Natural killer cell (primary cell): ENCODE measurements at regions not wholly inside any gene's neighbourhood (a gene's known extent, or its start where the extent isn't known, plus 50 kb on each side); places are given as distances from the start of the nearest gene placed in this dataset.

Experiments used
- ATAC-seq, 3 donors: fragments of 150-1000 bp in 2 of 3; fragments of 200-7000 bp in 1 of 3; cut with Tn5 transposase; 1 replicate in 1 of 3; 2 replicates in 2 of 3; pipeline ENCODE4 v1.10.0; 2021; ENCODE audit warnings: mild to moderate bottlenecking in 2 of 3, moderate library complexity in 2 of 3
- DNase-seq, 2 donors: peaks; one replicate each; pipeline versions ENCODE4 v3.0.0 to v3.0.0-alpha.2; 2013 to 2021; ENCODE audit warnings: mixed read lengths in 1 of 2
- H3K27ac ChIP-seq: one replicate; pipeline ENCODE4 v1.5.1; 2013; ENCODE audit warnings: mild to moderate bottlenecking, low read length
- H3K27me3 ChIP-seq: one replicate; pipeline ENCODE4 v1.6.1; 2013; ENCODE audit warnings: low read length; ENCODE audit not compliant: control insufficient read depth, insufficient read depth
- H3K36me3 ChIP-seq: one replicate; pipeline ENCODE4 v1.6.1; 2013; ENCODE audit warnings: low read length; ENCODE audit not compliant: control insufficient read depth, insufficient read depth
- H3K4me1 ChIP-seq: one replicate; pipeline ENCODE4 v1.6.1; 2013; ENCODE audit warnings: low read length; ENCODE audit not compliant: control insufficient read depth, insufficient read depth
- H3K4me3 ChIP-seq: one replicate; pipeline ENCODE4 v1.5.1; 2013; ENCODE audit warnings: low read length
- H3K9me3 ChIP-seq: one replicate; pipeline ENCODE4 v1.6.1; 2013; ENCODE audit warnings: low read length; ENCODE audit not compliant: control insufficient read depth, insufficient read depth
- H3K27ac Mint-ChIP-seq, 2 donors: one replicate each; pipeline ENCODE4 v1.8.0; 2022; ENCODE audit warnings: mild to moderate bottlenecking in 2 of 2, mixed read lengths in 2 of 2, moderate library complexity in 1 of 2
- H3K27me3 Mint-ChIP-seq, 2 donors: one replicate each; pipeline ENCODE4 v1.8.0; 2022; ENCODE audit warnings: low read depth in 2 of 2, mixed read lengths in 2 of 2
- H3K36me3 Mint-ChIP-seq: one replicate; pipeline ENCODE4 v1.8.0; 2022; ENCODE audit warnings: mixed read lengths
- H3K4me1 Mint-ChIP-seq, 2 donors: one replicate each; pipeline ENCODE4 v1.8.0; 2022; ENCODE audit warnings: mixed read lengths in 2 of 2
- H3K4me3 Mint-ChIP-seq: one replicate; pipeline ENCODE4 v1.8.0; 2022; ENCODE audit warnings: mild to moderate bottlenecking, moderate library complexity, mixed read lengths
- H3K9me3 Mint-ChIP-seq, 2 donors: one replicate each; pipeline ENCODE4 v1.8.0; 2022; ENCODE audit warnings: mixed read lengths in 2 of 2
- WGBS: methylation state at CpG from one replicate; pipeline ENCODE4 v1.1.7; 2013; ENCODE audit warnings: missing lambda C conversion rate; ENCODE audit not compliant: insufficient coverage; 5-methylcytosine and 5-hydroxymethylcytosine counted together
- intact Hi-C: fragments of 100-400 bp; cut with micrococcal nuclease; formaldehyde crosslinking; loops from one replicate; pipeline ENCODE4 v1.14.2; 2022
- TF ChIP-seq, protein P1 (sequence below): fragments of 200-600 bp; IDR thresholded peaks from one replicate; pipeline ENCODE4 v1.8.0; 2022; ENCODE audit warnings: antibody characterized with exemption

DNA sequence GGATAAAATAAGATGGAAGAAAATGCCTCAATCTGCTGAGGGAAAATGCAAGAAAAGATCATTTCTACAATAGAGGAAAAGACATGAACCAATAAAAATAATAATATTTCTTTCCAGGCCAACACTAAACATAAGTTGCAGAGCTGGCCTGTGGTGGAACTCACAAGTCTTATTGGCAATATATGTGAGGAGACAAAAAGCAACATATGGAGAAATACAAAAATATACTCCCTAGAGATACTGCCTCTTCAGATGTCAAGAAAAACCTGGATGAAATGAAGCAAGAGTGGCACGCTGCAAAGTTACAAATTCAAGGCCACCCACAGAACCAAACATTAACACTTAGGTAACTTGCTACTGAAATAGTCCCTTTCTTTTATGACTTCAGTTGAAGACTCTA is 264.9 kb upstream of the FMN2 start:
- H3K4me1 Mint-ChIP-seq: no peaks in the 10 kb centered on the region
- H3K4me3 Mint-ChIP-seq: no peak overlapping the region
- no peak overlapping the region for H3K4me3 ChIP-seq
- intact Hi-C loops: no loop called here
- no peak overlapping the region for H3K27ac ChIP-seq
- no peak for ATAC-seq
- WGBS: 100% methylated on average over 1 of the region's 1 CpG
- no peaks in the 10 kb centered on the region for H3K27me3 ChIP-seq
- H3K4me1 ChIP-seq: no peaks in the 10 kb centered on the region
- no peak for DNase-seq
- peaks cover 0 to 3% of the 10 kb centered on the region in 2 donors for H3K27me3 Mint-ChIP-seq
- H3K9me3 ChIP-seq: no peaks in the 10 kb centered on the region
- H3K36me3 Mint-ChIP-seq: no peaks in the 10 kb centered on the region
- H3K36me3 ChIP-seq: no peaks in the 10 kb centered on the region
- TF ChIP-seq, protein P1, sequence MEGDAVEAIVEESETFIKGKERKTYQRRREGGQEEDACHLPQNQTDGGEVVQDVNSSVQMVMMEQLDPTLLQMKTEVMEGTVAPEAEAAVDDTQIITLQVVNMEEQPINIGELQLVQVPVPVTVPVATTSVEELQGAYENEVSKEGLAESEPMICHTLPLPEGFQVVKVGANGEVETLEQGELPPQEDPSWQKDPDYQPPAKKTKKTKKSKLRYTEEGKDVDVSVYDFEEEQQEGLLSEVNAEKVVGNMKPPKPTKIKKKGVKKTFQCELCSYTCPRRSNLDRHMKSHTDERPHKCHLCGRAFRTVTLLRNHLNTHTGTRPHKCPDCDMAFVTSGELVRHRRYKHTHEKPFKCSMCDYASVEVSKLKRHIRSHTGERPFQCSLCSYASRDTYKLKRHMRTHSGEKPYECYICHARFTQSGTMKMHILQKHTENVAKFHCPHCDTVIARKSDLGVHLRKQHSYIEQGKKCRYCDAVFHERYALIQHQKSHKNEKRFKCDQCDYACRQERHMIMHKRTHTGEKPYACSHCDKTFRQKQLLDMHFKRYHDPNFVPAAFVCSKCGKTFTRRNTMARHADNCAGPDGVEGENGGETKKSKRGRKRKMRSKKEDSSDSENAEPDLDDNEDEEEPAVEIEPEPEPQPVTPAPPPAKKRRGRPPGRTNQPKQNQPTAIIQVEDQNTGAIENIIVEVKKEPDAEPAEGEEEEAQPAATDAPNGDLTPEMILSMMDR: no peak
- H3K27ac Mint-ChIP-seq: no peak overlapping the region
- no peaks in the 10 kb centered on the region for H3K9me3 Mint-ChIP-seq

DNA sequence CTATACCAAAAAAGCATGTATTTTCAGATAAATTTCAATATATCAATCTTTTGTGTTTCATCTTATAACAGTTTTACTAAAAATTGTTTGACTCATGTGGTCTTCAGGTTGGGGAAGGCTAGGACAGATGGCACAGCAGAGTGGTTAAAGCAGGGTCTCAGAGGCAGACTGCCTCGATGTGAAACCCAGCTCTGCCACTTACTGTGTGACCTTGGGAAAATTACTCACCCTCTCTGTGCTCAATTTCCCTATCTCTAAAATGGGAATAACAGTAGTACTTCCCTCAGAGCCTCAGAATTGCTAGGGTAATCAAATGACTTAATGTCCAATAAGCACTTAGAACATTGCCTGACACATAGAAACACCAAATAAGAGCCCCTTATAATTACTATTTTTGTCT is 262.1 kb upstream of the FMN2 start:
- H3K9me3 ChIP-seq: no peaks in the 10 kb centered on the region
- DNase-seq (no peak), ATAC-seq (no peak)
- H3K4me3 ChIP-seq: no peak overlapping the region
- WGBS: 83% methylated on average over 1 of the region's 1 CpG
- no peak overlapping the region for H3K27ac ChIP-seq
- H3K4me3 Mint-ChIP-seq: no peak overlapping the region
- H3K27me3 Mint-ChIP-seq: peaks cover 0 to 3% of the 10 kb centered on the region in 2 donors
- no peaks in the 10 kb centered on the region for H3K4me1 Mint-ChIP-seq
- intact Hi-C loops: no loop called here
- no peaks in the 10 kb centered on the region for H3K4me1 ChIP-seq
- no peak overlapping the region for H3K27ac Mint-ChIP-seq
- TF ChIP-seq, protein P1: no peak
- H3K36me3 ChIP-seq: no peaks in the 10 kb centered on the region
- no peaks in the 10 kb centered on the region for H3K9me3 Mint-ChIP-seq
- no peaks in the 10 kb centered on the region for H3K27me3 ChIP-seq
- no peaks in the 10 kb centered on the region for H3K36me3 Mint-ChIP-seq

DNA sequence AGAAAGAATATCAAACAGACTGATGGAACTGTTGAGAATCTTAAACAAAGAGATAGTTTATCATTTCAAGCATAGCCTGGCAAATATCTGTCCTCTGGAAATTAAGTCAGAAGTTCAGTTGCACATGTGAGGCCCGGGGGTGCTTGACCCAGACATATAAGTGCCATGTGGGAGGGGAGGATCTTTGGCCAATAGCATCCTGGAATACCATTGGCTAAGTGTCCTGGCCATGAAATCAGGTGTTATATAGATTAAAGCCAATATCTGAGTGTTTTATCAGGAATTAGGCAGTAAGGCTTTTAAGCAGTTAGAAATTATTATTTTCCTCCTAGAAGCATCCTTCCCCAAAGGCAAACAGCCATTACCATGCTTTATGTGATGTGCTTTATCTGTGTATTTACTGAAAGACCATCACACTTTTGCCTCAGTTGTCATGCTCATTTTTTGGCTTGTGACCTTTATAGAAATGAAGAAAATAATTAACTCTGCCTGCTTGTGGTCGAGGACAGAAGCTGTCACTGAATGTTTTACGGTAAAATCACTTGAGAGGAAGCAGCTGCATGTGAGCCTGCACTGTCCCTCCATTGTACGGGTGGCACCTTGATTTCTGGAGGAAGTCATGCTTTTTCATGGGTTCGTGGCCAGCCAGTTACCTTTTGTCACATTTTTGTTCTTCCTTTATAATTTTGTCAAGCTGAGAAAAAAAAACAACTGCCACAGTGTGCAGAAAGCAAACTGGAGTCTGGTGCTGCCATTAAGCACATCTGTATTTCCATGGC is 259.9 kb upstream of the FMN2 start:
- Mint-ChIP-seq H3K27ac (no peak overlapping the region), H3K4me3 (no peak overlapping the region), H3K36me3 (no peaks in the 10 kb centered on the region), H3K27me3 (peaks cover 3 to 8% of the 10 kb centered on the region in 2 donors), H3K4me1 (no peaks in the 10 kb centered on the region), H3K9me3 (no peaks in the 10 kb centered on the region)
- WGBS: 24% methylated on average over 5 of the region's 5 CpGs
- TF ChIP-seq, protein P1: no peak
- DNase-seq (no peak), ATAC-seq (no peak)
- no peaks in the 10 kb centered on the region for H3K4me1 ChIP-seq
- H3K36me3 ChIP-seq: no peaks in the 10 kb centered on the region
- intact Hi-C loops: no loop called here
- no peaks in the 10 kb centered on the region for H3K27me3 ChIP-seq
- H3K4me3 ChIP-seq: no peak overlapping the region
- no peaks in the 10 kb centered on the region for H3K9me3 ChIP-seq
- H3K27ac ChIP-seq: no peak overlapping the region

DNA sequence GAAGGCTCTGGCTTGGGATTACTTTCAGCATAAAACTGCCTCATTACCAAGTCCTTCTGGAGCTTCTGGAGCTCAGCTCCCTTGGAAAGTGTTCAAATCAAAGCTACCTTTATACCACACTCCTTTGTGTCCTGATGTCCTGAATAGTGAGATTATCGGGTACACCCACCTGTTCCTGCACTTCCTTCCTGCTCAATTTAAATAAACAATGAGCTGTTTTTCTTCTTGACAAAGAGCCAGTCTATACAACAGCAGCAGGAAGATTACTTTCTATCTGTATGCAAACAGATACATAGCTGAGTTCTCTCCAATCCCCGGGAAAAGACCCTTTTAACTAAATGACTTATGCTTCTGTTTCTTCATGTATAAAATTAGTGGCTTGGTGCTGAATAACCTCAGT is 258.0 kb upstream of the FMN2 start:
- Histone ChIP-seq H3K4me3 (no peak overlapping the region), H3K36me3 (no peaks in the 10 kb centered on the region), H3K27ac (no peak overlapping the region), H3K27me3 (no peaks in the 10 kb centered on the region), H3K4me1 (no peaks in the 10 kb centered on the region), H3K9me3 (no peaks in the 10 kb centered on the region)
- Mint-ChIP-seq H3K4me3 (no peak overlapping the region), H3K27me3 (peaks cover 0 to 8% of the 10 kb centered on the region in 2 donors), H3K27ac (no peak overlapping the region), H3K36me3 (no peaks in the 10 kb centered on the region), H3K9me3 (no peaks in the 10 kb centered on the region), H3K4me1 (no peaks in the 10 kb centered on the region)
- ATAC-seq: no peak
- DNase-seq: no peak
- TF ChIP-seq, protein P1: no peak
- 41% methylated on average over 1 of the region's 2 CpGs for WGBS
- intact Hi-C loops: no loop called here
